ENCODE measurements at regions not wholly inside any gene's neighbourhood (a gene's known extent, or its start where the extent isn't known, plus 50 kb on each side); places are given as distances from the start of the nearest gene placed in this dataset.

- ChIA-PET POLR2A (no interaction called here), CTCF (no interaction called here)
- BruUV-seq (replicated peaks): no TSS peak
Measured at GRCh38 chr13:78129823-78130222, 211.2 kb upstream of the EDNRB start.

GRCh38 chr13:78129359-78129758 lies 210.7 kb upstream of the EDNRB start:
- no peak for TF ChIP-seq CTCF (IDR thresholded peaks at IDR 0.05; ENCODE audit: insufficient read depth in 1 of 2, low read depth in 1 of 2, low read length in 1 of 2, severe bottlenecking in 1 of 2, unreplicated experiment in 1 of 2)
- ChIA-PET CTCF (no interaction called here), POLR2A (no interaction called here)
- no TSS peak for BruUV-seq (replicated peaks)
- DNase-seq: no peak
- intact Hi-C loops (cut with micrococcal nuclease; ENCODE audit: unreplicated experiment): no loop called here
- no peaks in the 10 kb centered on the region for H3K27me3 ChIP-seq (replicated peaks; ENCODE audit: control insufficient read depth, insufficient read depth, low read length)
- no peaks in the 10 kb centered on the region for H3K9me3 ChIP-seq
- no peak overlapping the region for H3K4me3 ChIP-seq (ENCODE audit: low read depth, low read length)
- H3K36me3 ChIP-seq (ENCODE audit: control insufficient read depth, insufficient read depth, low read length): no peaks in the 10 kb centered on the region
- Mint-ChIP-seq H3K27me3 (ENCODE audit: insufficient read depth, unreplicated experiment) (peaks cover 19% of the 10 kb centered on the region), H3K4me3 (ENCODE audit: unreplicated experiment) (no peak overlapping the region), H3K4me1 (ENCODE audit: low read depth, unreplicated experiment) (no peaks in the 10 kb centered on the region), H3K36me3 (ENCODE audit: insufficient read depth, unreplicated experiment) (no peaks in the 10 kb centered on the region), H3K9me3 (ENCODE audit: unreplicated experiment) (no peaks in the 10 kb centered on the region), H3K27ac (ENCODE audit: unreplicated experiment) (no peak overlapping the region)
- no peaks in the 10 kb centered on the region for H3K4me1 ChIP-seq

More at GRCh38 chr13:78129823-78130222, 211.2 kb upstream of the EDNRB start:
- Mint-ChIP-seq H3K36me3 (ENCODE audit: insufficient read depth, unreplicated experiment) (no peaks in the 10 kb centered on the region), H3K9me3 (ENCODE audit: unreplicated experiment) (no peaks in the 10 kb centered on the region), H3K27ac (ENCODE audit: unreplicated experiment) (no peak overlapping the region), H3K4me3 (ENCODE audit: unreplicated experiment) (no peak overlapping the region), H3K27me3 (ENCODE audit: insufficient read depth, unreplicated experiment) (peaks cover 17% of the 10 kb centered on the region), H3K4me1 (ENCODE audit: low read depth, unreplicated experiment) (no peaks in the 10 kb centered on the region)
- no peaks in the 10 kb centered on the region for H3K4me1 ChIP-seq
- no peaks in the 10 kb centered on the region for H3K36me3 ChIP-seq (ENCODE audit: control insufficient read depth, insufficient read depth, low read length)
- TF ChIP-seq CTCF (IDR thresholded peaks at IDR 0.05; ENCODE audit: insufficient read depth in 1 of 2, low read depth in 1 of 2, low read length in 1 of 2, severe bottlenecking in 1 of 2, unreplicated experiment in 1 of 2): no peak
- no peaks in the 10 kb centered on the region for H3K9me3 ChIP-seq
- DNase-seq: no peak
- no peak overlapping the region for H3K4me3 ChIP-seq (ENCODE audit: low read depth, low read length)
- intact Hi-C loops (cut with micrococcal nuclease; ENCODE audit: unreplicated experiment): loop anchor here (10.0 kb wide), 3 partner anchors 305 to 625 kb away; no protein-coding TSS in a partner anchor
- H3K27me3 ChIP-seq (replicated peaks; ENCODE audit: control insufficient read depth, insufficient read depth, low read length): no peaks in the 10 kb centered on the region

- ChIA-PET POLR2A (no interaction called here), CTCF (interaction anchor here (0.6 to 1.6 kb wide), 8 partner anchors 16 to 529 kb away, joined by 3 to 10 read pairs (median 4); no protein-coding TSS in a partner anchor)
- Mint-ChIP-seq H3K9me3 (ENCODE audit: unreplicated experiment) (no peaks in the 10 kb centered on the region), H3K36me3 (ENCODE audit: insufficient read depth, unreplicated experiment) (no peaks in the 10 kb centered on the region), H3K4me1 (ENCODE audit: low read depth, unreplicated experiment) (no peaks in the 10 kb centered on the region), H3K4me3 (ENCODE audit: unreplicated experiment) (no peak overlapping the region), H3K27me3 (ENCODE audit: insufficient read depth, unreplicated experiment) (peaks cover 15% of the 10 kb centered on the region), H3K27ac (ENCODE audit: unreplicated experiment) (no peak overlapping the region)
- TF ChIP-seq CTCF (IDR thresholded peaks at IDR 0.05; ENCODE audit: insufficient read depth in 1 of 2, low read depth in 1 of 2, low read length in 1 of 2, severe bottlenecking in 1 of 2, unreplicated experiment in 1 of 2): peak; percentile 83 to 87
- no peaks in the 10 kb centered on the region for H3K4me1 ChIP-seq
- no peak overlapping the region for H3K4me3 ChIP-seq (ENCODE audit: low read depth, low read length)
- no peaks in the 10 kb centered on the region for H3K27me3 ChIP-seq (replicated peaks; ENCODE audit: control insufficient read depth, insufficient read depth, low read length)
- peak; percentile 42 to 55 for DNase-seq
- BruUV-seq (replicated peaks): no TSS peak
- intact Hi-C loops (cut with micrococcal nuclease; ENCODE audit: unreplicated experiment): loop anchor here (1.0 to 5.0 kb wide), 3 partner anchors 249 to 342 kb away; no protein-coding TSS in a partner anchor
- no peaks in the 10 kb centered on the region for H3K36me3 ChIP-seq (ENCODE audit: control insufficient read depth, insufficient read depth, low read length)
- no peaks in the 10 kb centered on the region for H3K9me3 ChIP-seq
Measured at GRCh38 chr13:78121459-78122348, 203.1 kb upstream of the EDNRB start.
